ENCODE measurements at regions not wholly inside any gene's neighbourhood (a gene's known extent, or its start where the extent isn't known, plus 50 kb on each side); places are given as distances from the start of the nearest gene placed in this dataset.

GRCh38 chrX:28351801-28352200 lies 235.4 kb upstream of the IL1RAPL1 start:
- no peak for TF ChIP-seq POLR2A (IDR thresholded peaks at IDR 0.05)
- no peak for TF ChIP-seq CTCF (IDR thresholded peaks at IDR 0.05)

All from testis (tissue), 2 donors.